KMS-11 (cell line): ENCODE measurements at regions not wholly inside any gene's neighbourhood (a gene's known extent, or its start where the extent isn't known, plus 50 kb on each side); places are given as distances from the start of the nearest gene placed in this dataset.

Source experiments
- H2AFZ ChIP-seq: fragments of 200-600 bp; sonication (generic); 2 replicates; pipeline ENCODE4 v1.6.1; 2016; ENCODE audit warnings: antibody characterized with exemption, mixed run types, low read depth
- H3K27ac ChIP-seq: fragments of 200-600 bp; sonication (generic); 2 replicates; pipeline ENCODE4 v1.6.1; 2016; ENCODE audit warnings: mild to moderate bottlenecking, mixed run types
- H3K27me3 ChIP-seq: fragments of 200-600 bp; sonication (generic); 2 replicates; pipeline ENCODE4 v1.6.1; 2017; ENCODE audit warnings: mild to moderate bottlenecking, low read depth, mixed run types, moderate library complexity; ENCODE audit not compliant: insufficient read depth
- H3K36me3 ChIP-seq: fragments of 200-600 bp; sonication (generic); 2 replicates; pipeline ENCODE4 v1.6.1; 2017; ENCODE audit warnings: mild to moderate bottlenecking, mixed run types; ENCODE audit not compliant: insufficient read depth
- H3K4me1 ChIP-seq: fragments of 200-600 bp; sonication (generic); 2 replicates; pipeline ENCODE4 v1.6.1; 2016; ENCODE audit warnings: mild to moderate bottlenecking, low read depth, mixed run types; ENCODE audit not compliant: poor library complexity, severe bottlenecking
- H3K4me2 ChIP-seq: fragments of 200-600 bp; sonication (generic); 2 replicates; pipeline ENCODE4 v1.7.0; 2016; ENCODE audit warnings: mild to moderate bottlenecking, mixed run types
- H3K4me3 ChIP-seq: fragments of 200-600 bp; sonication (generic); IDR thresholded peaks from 2 replicates; pipeline ENCODE4 v1.6.1; 2017; ENCODE audit warnings: low read depth, low read length, mixed read lengths; ENCODE audit not compliant: insufficient read depth
- H3K79me2 ChIP-seq: fragments of 200-600 bp; sonication (generic); 2 replicates; pipeline ENCODE4 v1.6.1; 2016; ENCODE audit warnings: low read depth, mixed run types; ENCODE audit not compliant: insufficient read depth
- H3K9ac ChIP-seq: fragments of 200-600 bp; sonication (generic); 2 replicates; pipeline ENCODE4 v1.6.1; 2016; ENCODE audit warnings: mild to moderate bottlenecking, mixed run types
- H4K20me1 ChIP-seq: fragments of 200-600 bp; sonication (generic); 2 replicates; pipeline ENCODE4 v1.6.1; 2016; ENCODE audit warnings: mild to moderate bottlenecking, mixed run types; ENCODE audit not compliant: insufficient read depth
- TF ChIP-seq, protein P1 (sequence below): fragments of 200-600 bp; sonication (generic); conservative IDR thresholded peaks from 2 replicates; pipeline ENCODE4 v1.6.1; 2017; ENCODE audit warnings: low read depth, mild to moderate bottlenecking, antibody characterized with exemption, low read length, moderate library complexity, mixed read lengths

- H3K4me1 ChIP-seq: no peaks in the 10 kb centered on the region
- H3K27ac ChIP-seq: no peak overlapping the region
- H3K79me2 ChIP-seq: no peaks in the 10 kb centered on the region
- no peaks in the 10 kb centered on the region for H3K36me3 ChIP-seq
- H3K4me2 ChIP-seq: no peak overlapping the region
- H4K20me1 ChIP-seq: no peaks in the 10 kb centered on the region
- TF ChIP-seq, protein P1, sequence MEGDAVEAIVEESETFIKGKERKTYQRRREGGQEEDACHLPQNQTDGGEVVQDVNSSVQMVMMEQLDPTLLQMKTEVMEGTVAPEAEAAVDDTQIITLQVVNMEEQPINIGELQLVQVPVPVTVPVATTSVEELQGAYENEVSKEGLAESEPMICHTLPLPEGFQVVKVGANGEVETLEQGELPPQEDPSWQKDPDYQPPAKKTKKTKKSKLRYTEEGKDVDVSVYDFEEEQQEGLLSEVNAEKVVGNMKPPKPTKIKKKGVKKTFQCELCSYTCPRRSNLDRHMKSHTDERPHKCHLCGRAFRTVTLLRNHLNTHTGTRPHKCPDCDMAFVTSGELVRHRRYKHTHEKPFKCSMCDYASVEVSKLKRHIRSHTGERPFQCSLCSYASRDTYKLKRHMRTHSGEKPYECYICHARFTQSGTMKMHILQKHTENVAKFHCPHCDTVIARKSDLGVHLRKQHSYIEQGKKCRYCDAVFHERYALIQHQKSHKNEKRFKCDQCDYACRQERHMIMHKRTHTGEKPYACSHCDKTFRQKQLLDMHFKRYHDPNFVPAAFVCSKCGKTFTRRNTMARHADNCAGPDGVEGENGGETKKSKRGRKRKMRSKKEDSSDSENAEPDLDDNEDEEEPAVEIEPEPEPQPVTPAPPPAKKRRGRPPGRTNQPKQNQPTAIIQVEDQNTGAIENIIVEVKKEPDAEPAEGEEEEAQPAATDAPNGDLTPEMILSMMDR: no peak
- H3K9ac ChIP-seq: no peak overlapping the region
- no peak overlapping the region for H2AFZ ChIP-seq
- no peaks in the 10 kb centered on the region for H3K27me3 ChIP-seq
- no peak overlapping the region for H3K4me3 ChIP-seq
Measured at GRCh38 chr6:148091394-148091793, 251.2 kb upstream of the SASH1 start.

DNA sequence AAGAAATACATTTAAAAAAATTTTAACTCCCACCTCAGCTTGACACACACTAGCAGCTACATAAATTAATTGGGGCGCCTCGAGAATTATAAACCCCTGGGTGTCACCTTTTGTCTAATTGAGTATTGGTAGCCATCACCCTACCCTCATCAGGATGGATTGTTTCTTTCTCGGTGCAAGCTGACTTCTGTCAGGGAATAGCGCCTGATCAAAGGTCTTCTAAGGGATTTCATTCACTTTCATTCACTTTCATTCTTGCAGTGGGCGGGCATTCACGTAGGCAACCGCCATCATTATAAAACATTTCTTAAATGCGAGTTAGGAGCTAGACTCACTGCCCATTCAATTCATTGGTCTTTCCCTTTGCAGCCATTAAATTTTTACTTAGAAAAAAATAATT lies 239.2 kb upstream of the SASH1 start:
- Histone ChIP-seq H3K4me3 (no peak overlapping the region), H3K4me1 (peaks cover 9% of the 10 kb centered on the region), H2AFZ (no peak overlapping the region), H3K9ac (no peak overlapping the region), H3K36me3 (no peaks in the 10 kb centered on the region), H4K20me1 (no peaks in the 10 kb centered on the region), H3K27ac (no peak overlapping the region), H3K79me2 (no peaks in the 10 kb centered on the region), H3K27me3 (no peaks in the 10 kb centered on the region), H3K4me2 (no peak overlapping the region)
- TF ChIP-seq, protein P1: no peak

DNA sequence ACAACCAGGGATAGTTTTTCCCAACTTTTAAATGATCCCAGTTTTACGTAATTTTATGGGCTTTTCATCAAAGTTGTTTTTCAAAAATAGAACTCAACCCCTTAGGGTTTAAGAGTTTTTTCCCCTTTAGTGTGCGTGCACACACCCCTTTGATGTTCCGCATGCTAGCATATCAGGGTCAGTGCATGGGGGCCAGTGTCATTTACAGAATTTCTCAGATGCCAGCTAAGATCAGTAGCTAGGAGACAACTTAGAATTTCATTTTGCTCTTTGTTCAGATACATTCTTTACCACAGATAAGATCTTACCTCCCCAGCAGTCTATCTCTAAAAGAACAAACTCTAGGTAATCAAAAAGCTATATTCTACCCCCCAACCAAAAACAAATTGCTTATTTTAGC lies 238.5 kb upstream of the SASH1 start:
- H3K27me3 ChIP-seq: no peaks in the 10 kb centered on the region
- no peaks in the 10 kb centered on the region for H3K79me2 ChIP-seq
- no peaks in the 10 kb centered on the region for H3K36me3 ChIP-seq
- no peak overlapping the region for H3K4me2 ChIP-seq
- no peak overlapping the region for H3K4me3 ChIP-seq
- peaks cover 13% of the 10 kb centered on the region for H3K4me1 ChIP-seq
- no peak overlapping the region for H3K27ac ChIP-seq
- TF ChIP-seq, protein P1: no peak
- no peaks in the 10 kb centered on the region for H4K20me1 ChIP-seq
- no peak overlapping the region for H2AFZ ChIP-seq
- no peak overlapping the region for H3K9ac ChIP-seq

DNA sequence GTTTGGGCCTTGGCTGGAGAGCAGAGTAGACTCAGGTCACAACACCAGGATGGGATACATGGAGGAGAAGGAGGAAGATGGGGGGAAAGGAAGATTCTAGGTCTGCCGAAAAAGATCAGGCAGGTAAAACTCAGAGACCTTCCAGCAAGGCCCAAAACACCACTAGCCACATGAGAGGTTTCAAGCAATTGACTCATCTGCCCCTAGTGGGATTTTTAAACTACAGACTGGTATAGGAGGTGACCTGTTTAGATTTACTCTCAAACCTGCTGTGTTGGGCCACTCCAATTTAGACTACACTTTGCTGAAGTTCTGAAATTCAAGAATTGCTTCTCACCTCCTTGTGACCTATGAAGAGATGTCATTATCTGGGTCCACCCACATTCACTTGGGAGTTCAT lies 236.9 kb upstream of the SASH1 start:
- TF ChIP-seq, protein P1: no peak
- H3K4me1 ChIP-seq: peaks cover 13% of the 10 kb centered on the region
- no peaks in the 10 kb centered on the region for H4K20me1 ChIP-seq
- no peaks in the 10 kb centered on the region for H3K36me3 ChIP-seq
- no peak overlapping the region for H3K9ac ChIP-seq
- no peak overlapping the region for H3K4me2 ChIP-seq
- no peak overlapping the region for H3K27ac ChIP-seq
- no peak overlapping the region for H3K4me3 ChIP-seq
- no peaks in the 10 kb centered on the region for H3K27me3 ChIP-seq
- H2AFZ ChIP-seq: no peak overlapping the region
- H3K79me2 ChIP-seq: no peaks in the 10 kb centered on the region

DNA sequence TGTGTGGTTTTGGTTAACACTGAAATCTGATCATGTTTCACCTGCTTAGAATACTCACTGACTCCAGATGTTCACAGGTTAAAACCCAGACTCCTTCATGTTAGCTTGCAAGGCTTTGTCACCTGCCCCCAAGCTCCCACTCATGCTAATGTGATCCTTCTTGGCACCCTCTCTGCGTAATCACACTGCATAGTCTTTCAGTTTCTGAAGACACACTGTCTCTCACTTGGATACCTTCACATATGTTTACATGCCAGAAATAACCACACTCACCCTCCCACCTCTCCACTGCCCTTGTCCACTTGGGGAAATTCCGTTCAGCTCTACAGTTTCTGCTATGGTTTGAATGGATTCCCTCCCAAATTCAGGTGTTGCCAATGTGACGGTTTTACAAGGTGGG lies 234.7 kb upstream of the SASH1 start:
- H3K79me2 ChIP-seq: no peaks in the 10 kb centered on the region
- H3K36me3 ChIP-seq: no peaks in the 10 kb centered on the region
- no peak overlapping the region for H2AFZ ChIP-seq
- H3K9ac ChIP-seq: no peak overlapping the region
- H3K4me3 ChIP-seq: no peak overlapping the region
- H3K27me3 ChIP-seq: no peaks in the 10 kb centered on the region
- H4K20me1 ChIP-seq: no peaks in the 10 kb centered on the region
- H3K27ac ChIP-seq: no peak overlapping the region
- peaks cover 13% of the 10 kb centered on the region for H3K4me1 ChIP-seq
- TF ChIP-seq, protein P1: no peak
- H3K4me2 ChIP-seq: no peak overlapping the region
